ENCODE measurements at regions not wholly inside any gene's neighbourhood (a gene's known extent, or its start where the extent isn't known, plus 50 kb on each side); places are given as distances from the start of the nearest gene placed in this dataset.

DNA sequence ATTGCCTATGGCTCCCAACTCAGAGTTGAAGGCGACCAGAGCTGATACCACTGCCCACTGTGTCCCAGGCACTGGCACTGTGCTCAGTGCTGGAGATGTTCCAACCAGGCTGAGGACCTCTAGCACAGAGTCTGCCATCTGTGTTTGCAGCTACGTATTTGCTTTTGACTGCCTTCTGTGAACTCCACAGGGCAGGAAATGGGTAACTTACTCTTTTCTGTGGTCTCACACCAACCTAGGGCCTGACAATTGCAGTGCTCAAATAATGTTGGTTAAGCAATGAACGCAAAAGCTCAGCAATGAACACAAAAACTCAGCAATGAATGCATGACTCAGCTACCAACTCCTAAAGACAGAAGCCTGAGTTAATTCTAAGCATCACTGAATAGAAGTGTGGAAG, 202.8 kb downstream of the NUAK1 start:
- ChIA-PET POLR2A (no interaction called here), CTCF (no interaction called here)
- no peak for DNase-seq (ENCODE audit: extremely low spot score)
- TF ChIP-seq CTBP1 (IDR thresholded peaks at IDR 0.05; ENCODE audit: borderline replicate concordance): no peak
- TF ChIP-seq ARNT (IDR thresholded peaks at IDR 0.05): no peak
- TF ChIP-seq BHLHE40 (IDR thresholded peaks at IDR 0.05; ENCODE audit: borderline replicate concordance): no peak
- TF ChIP-seq L3MBTL2 (conservative IDR thresholded peaks at IDR 0.05): no peak
- TF ChIP-seq NFRKB (IDR thresholded peaks at IDR 0.05): no peak
- no peak for TF ChIP-seq HDGF (IDR thresholded peaks at IDR 0.05; ENCODE audit: borderline replicate concordance)
- TF ChIP-seq ELF4 (IDR thresholded peaks at IDR 0.05): no peak
- no peak for TF ChIP-seq PKNOX1 (IDR thresholded peaks at IDR 0.05)

DNA sequence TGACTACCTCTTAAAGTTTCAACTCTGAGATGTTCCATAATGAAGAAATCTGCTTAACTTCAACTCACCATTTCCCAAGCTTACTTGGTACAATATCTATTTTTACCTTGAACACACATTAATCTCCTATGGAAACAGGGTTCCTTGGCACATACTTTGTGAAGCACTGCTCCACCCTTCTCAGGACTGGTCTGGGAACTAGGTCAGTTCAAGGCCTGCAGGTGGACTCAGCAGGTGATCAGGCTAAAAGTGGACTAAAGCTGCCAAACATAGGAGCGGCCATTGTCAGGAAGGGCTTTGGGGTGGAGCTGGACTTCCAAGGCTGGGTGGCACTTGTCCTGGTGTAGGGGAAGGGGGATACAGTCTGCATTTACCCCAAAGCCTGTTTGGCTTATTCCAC, 202.3 kb downstream of the NUAK1 start:
- ChIA-PET POLR2A (no interaction called here), CTCF (no interaction called here)
- DNase-seq (ENCODE audit: extremely low spot score): no peak
- TF ChIP-seq FOXM1 (IDR thresholded peaks at IDR 0.05; ENCODE audit: borderline replicate concordance) (no peak), L3MBTL2 (conservative IDR thresholded peaks at IDR 0.05) (no peak), HDGF (IDR thresholded peaks at IDR 0.05; ENCODE audit: borderline replicate concordance) (no peak), SUZ12 (IDR thresholded peaks at IDR 0.05) (no peak), FOXA1 (IDR thresholded peaks at IDR 0.05) (no peak), ZNF384 (IDR thresholded peaks at IDR 0.05) (no peak), PKNOX1 (IDR thresholded peaks at IDR 0.05) (no peak), BHLHE40 (IDR thresholded peaks at IDR 0.05; ENCODE audit: borderline replicate concordance) (no peak), NFRKB (IDR thresholded peaks at IDR 0.05) (no peak), ELF4 (IDR thresholded peaks at IDR 0.05) (no peak), CTBP1 (IDR thresholded peaks at IDR 0.05; ENCODE audit: borderline replicate concordance) (no peak), TARDBP (IDR thresholded peaks at IDR 0.05) (no peak), SP1 (IDR thresholded peaks at IDR 0.05) (no peak), LEF1 (IDR thresholded peaks at IDR 0.05; ENCODE audit: borderline replicate concordance) (no peak), FOXK2 (IDR thresholded peaks at IDR 0.05) (no peak), ARNT (IDR thresholded peaks at IDR 0.05) (no peak)

GRCh38 chr12:105937009-105937408, 201.7 kb downstream of the NUAK1 start:
- no peak for DNase-seq (ENCODE audit: extremely low spot score)
- ChIA-PET CTCF (no interaction called here), POLR2A (no interaction called here)
- TF ChIP-seq BHLHE40 (IDR thresholded peaks at IDR 0.05; ENCODE audit: borderline replicate concordance): no peak
- no peak for TF ChIP-seq ARNT (IDR thresholded peaks at IDR 0.05)
- no peak for TF ChIP-seq CTBP1 (IDR thresholded peaks at IDR 0.05; ENCODE audit: borderline replicate concordance)
- no peak for TF ChIP-seq TARDBP (IDR thresholded peaks at IDR 0.05)
- no peak for TF ChIP-seq LEF1 (IDR thresholded peaks at IDR 0.05; ENCODE audit: borderline replicate concordance)
- no peak for TF ChIP-seq ELF4 (IDR thresholded peaks at IDR 0.05)
- TF ChIP-seq HDGF (IDR thresholded peaks at IDR 0.05; ENCODE audit: borderline replicate concordance): no peak
- no peak for TF ChIP-seq PKNOX1 (IDR thresholded peaks at IDR 0.05)
- TF ChIP-seq FOXA1 (IDR thresholded peaks at IDR 0.05): no peak
- no peak for TF ChIP-seq SP1 (IDR thresholded peaks at IDR 0.05)
- no peak for TF ChIP-seq NFRKB (IDR thresholded peaks at IDR 0.05)
- TF ChIP-seq L3MBTL2 (conservative IDR thresholded peaks at IDR 0.05): no peak

- ChIA-PET POLR2A (no interaction called here), CTCF (no interaction called here)
- no peak for DNase-seq (ENCODE audit: extremely low spot score)
- TF ChIP-seq ELF4 (IDR thresholded peaks at IDR 0.05) (no peak), L3MBTL2 (conservative IDR thresholded peaks at IDR 0.05) (no peak), NFRKB (IDR thresholded peaks at IDR 0.05) (no peak), FOXA1 (IDR thresholded peaks at IDR 0.05) (no peak), ZNF384 (IDR thresholded peaks at IDR 0.05) (no peak), HDGF (IDR thresholded peaks at IDR 0.05; ENCODE audit: borderline replicate concordance) (no peak), SUZ12 (IDR thresholded peaks at IDR 0.05) (no peak), ARNT (IDR thresholded peaks at IDR 0.05) (no peak), SP1 (IDR thresholded peaks at IDR 0.05) (no peak), TARDBP (IDR thresholded peaks at IDR 0.05) (no peak), BHLHE40 (IDR thresholded peaks at IDR 0.05; ENCODE audit: borderline replicate concordance) (no peak), FOXK2 (IDR thresholded peaks at IDR 0.05) (no peak), PKNOX1 (IDR thresholded peaks at IDR 0.05) (no peak), CTBP1 (IDR thresholded peaks at IDR 0.05; ENCODE audit: borderline replicate concordance) (no peak), FOXM1 (IDR thresholded peaks at IDR 0.05; ENCODE audit: borderline replicate concordance) (no peak)
Measured at GRCh38 chr12:105939181-105939721, 199.5 kb downstream of the NUAK1 start.

GRCh38 chr12:105942281-105942680, 196.5 kb downstream of the NUAK1 start:
- ChIA-PET CTCF (no interaction called here), POLR2A (no interaction called here)
- no peak for TF ChIP-seq ARNT (IDR thresholded peaks at IDR 0.05)
- TF ChIP-seq HDGF (IDR thresholded peaks at IDR 0.05; ENCODE audit: borderline replicate concordance): no peak
- no peak for TF ChIP-seq CTBP1 (IDR thresholded peaks at IDR 0.05; ENCODE audit: borderline replicate concordance)
- no peak for TF ChIP-seq FOXA1 (IDR thresholded peaks at IDR 0.05)
- TF ChIP-seq SUZ12 (IDR thresholded peaks at IDR 0.05): no peak
- no peak for TF ChIP-seq TARDBP (IDR thresholded peaks at IDR 0.05)
- TF ChIP-seq ELF4 (IDR thresholded peaks at IDR 0.05): no peak
- no peak for TF ChIP-seq FOXM1 (IDR thresholded peaks at IDR 0.05; ENCODE audit: borderline replicate concordance)
- no peak for TF ChIP-seq FOXK2 (IDR thresholded peaks at IDR 0.05)
- no peak for TF ChIP-seq PKNOX1 (IDR thresholded peaks at IDR 0.05)
- no peak for TF ChIP-seq LEF1 (IDR thresholded peaks at IDR 0.05; ENCODE audit: borderline replicate concordance)
- no peak for TF ChIP-seq L3MBTL2 (conservative IDR thresholded peaks at IDR 0.05)
- TF ChIP-seq BHLHE40 (IDR thresholded peaks at IDR 0.05; ENCODE audit: borderline replicate concordance): no peak
- TF ChIP-seq NFRKB (IDR thresholded peaks at IDR 0.05): no peak
- no peak for TF ChIP-seq SP1 (IDR thresholded peaks at IDR 0.05)
- TF ChIP-seq ZNF384 (IDR thresholded peaks at IDR 0.05): no peak
- no peak for DNase-seq (ENCODE audit: extremely low spot score)
